Activated T-cell treated with anti-CD3 and anti-CD28 coated beads, Interleukin-2, amount 50 U/mL, for 4 hours (primary cell): ENCODE measurements at regions not wholly inside any gene's neighbourhood (a gene's known extent, or its start where the extent isn't known, plus 50 kb on each side); places are given as distances from the start of the nearest gene placed in this dataset.

ENCODE experiments used
- ATAC-seq, 2 donors: fragments of 200-7000 bp; cut with Tn5 transposase; one replicate each; pipeline ENCODE4 v1.10.0; 2021
- DNase-seq: peaks from one replicate; pipeline ENCODE4 v3.0.0-alpha.2; 2020
- H3K27me3 Mint-ChIP-seq: one replicate; pipeline ENCODE4 v1.8.0; 2021; ENCODE audit warnings: low read depth, mixed read lengths
- H3K36me3 Mint-ChIP-seq: one replicate; pipeline ENCODE4 v1.8.0; 2022; ENCODE audit warnings: mixed read lengths; ENCODE audit not compliant: insufficient read depth
- H3K4me1 Mint-ChIP-seq: one replicate; pipeline ENCODE4 v1.8.0; 2021; ENCODE audit warnings: low read depth, mixed read lengths
- H3K4me3 Mint-ChIP-seq: one replicate; pipeline ENCODE4 v1.8.0; 2021; ENCODE audit warnings: mild to moderate bottlenecking, moderate library complexity, mixed read lengths
- H3K9me3 Mint-ChIP-seq: one replicate; pipeline ENCODE4 v1.8.0; 2021; ENCODE audit warnings: mixed read lengths

GRCh38 chr6:165991341-165991740, 176.3 kb downstream of the TBXT start:
- no peak overlapping the region for H3K4me3 Mint-ChIP-seq
- no peak for DNase-seq
- H3K36me3 Mint-ChIP-seq: no peaks in the 10 kb centered on the region
- peaks cover 6% of the 10 kb centered on the region for H3K4me1 Mint-ChIP-seq
- no peaks in the 10 kb centered on the region for H3K9me3 Mint-ChIP-seq
- H3K27me3 Mint-ChIP-seq: peaks cover 38% of the 10 kb centered on the region
- ATAC-seq: no peak

DNA sequence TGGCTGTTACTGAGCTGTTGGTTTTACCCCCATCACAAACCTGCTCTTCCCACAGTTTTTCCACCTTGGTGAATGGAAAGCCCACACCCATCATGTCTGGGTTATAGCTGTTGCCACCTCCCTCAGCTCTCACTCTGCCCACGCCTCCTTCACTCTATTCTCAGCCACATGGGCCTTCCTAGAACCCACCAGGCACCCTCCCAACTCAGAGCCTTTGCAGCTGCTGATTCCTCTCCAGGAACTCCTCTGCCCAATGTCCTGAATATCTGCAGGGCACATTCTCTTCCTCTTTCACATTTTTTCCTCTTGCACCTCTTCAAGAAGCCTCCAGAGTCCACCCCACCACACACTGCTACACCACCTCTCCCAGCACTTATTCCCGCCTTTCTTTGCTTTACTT, 177.4 kb downstream of the TBXT start:
- ATAC-seq (no peak), DNase-seq (no peak)
- no peaks in the 10 kb centered on the region for H3K9me3 Mint-ChIP-seq
- peaks cover 46% of the 10 kb centered on the region for H3K27me3 Mint-ChIP-seq
- peaks cover 6% of the 10 kb centered on the region for H3K4me1 Mint-ChIP-seq
- H3K4me3 Mint-ChIP-seq: no peak overlapping the region
- H3K36me3 Mint-ChIP-seq: no peaks in the 10 kb centered on the region

DNA sequence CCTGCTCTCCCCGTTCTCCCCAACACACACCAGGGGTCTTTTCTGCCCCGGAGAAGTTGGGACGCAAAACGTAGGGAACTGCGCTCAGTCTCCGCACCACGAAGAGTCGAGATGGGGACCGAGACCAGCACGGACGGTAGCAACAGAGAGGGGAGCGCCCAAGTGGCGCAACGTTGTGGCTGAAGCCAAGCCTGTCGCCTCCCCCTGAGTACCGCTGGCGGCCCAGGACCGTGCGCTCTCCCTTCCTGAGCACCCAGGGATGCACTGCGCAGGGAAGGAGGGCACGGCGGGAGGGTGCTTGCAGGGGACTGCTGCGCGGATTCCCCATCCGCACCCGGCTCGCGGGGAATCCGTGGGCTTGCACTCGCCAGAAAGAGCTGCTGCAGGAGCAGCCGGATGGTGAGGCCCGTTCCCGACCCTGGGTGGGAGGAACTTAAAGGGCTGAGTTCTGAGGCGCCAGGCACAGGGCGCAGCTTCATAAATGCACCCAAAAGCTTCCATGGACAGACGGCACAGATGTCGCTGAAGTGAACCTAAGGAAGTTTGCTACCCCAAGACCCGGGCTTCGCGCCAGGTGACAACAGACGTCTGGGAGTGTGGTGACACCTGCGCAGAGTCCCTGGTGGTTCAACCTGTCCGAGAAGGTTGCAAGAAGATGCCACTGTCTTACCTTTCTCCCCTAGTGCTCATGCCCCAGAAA, 178.7 kb downstream of the TBXT start:
- Mint-ChIP-seq H3K9me3 (no peaks in the 10 kb centered on the region), H3K4me3 (no peak overlapping the region), H3K27me3 (peaks cover 50% of the 10 kb centered on the region), H3K4me1 (peaks cover 6% of the 10 kb centered on the region), H3K36me3 (no peaks in the 10 kb centered on the region)
- no peak for ATAC-seq
- DNase-seq: no peak

DNA sequence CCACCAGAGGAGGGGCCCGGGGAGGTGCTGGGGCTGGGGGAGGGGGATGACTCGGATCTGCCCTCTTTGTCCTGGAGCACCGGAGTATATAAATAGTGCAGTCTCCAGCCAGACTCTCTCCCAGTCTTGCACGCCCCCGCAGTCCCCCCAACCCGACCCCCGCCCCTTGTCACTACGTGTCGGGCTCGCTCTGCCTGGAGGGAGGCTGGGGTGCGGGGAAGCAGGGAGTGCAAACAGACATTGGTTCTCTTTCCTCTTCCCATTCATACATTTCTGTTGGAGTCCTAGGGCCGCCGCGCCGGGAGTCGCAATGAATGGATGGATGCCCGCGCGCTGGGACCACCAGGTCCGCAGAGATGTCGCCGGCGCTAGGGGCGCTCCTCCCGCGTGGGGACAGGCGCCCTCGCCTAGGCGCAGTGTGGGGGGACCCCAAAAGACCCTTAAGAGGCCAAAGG, 179.3 kb downstream of the TBXT start:
- H3K4me3 Mint-ChIP-seq: no peak overlapping the region
- no peaks in the 10 kb centered on the region for H3K9me3 Mint-ChIP-seq
- H3K36me3 Mint-ChIP-seq: no peaks in the 10 kb centered on the region
- ATAC-seq: no peak
- H3K27me3 Mint-ChIP-seq: peaks cover 50% of the 10 kb centered on the region
- H3K4me1 Mint-ChIP-seq: peaks cover 6% of the 10 kb centered on the region
- DNase-seq: no peak

GRCh38 chr6:165987483-165988301, 180.0 kb downstream of the TBXT start:
- Mint-ChIP-seq H3K4me3 (no peak overlapping the region), H3K4me1 (peaks cover 6% of the 10 kb centered on the region), H3K36me3 (no peaks in the 10 kb centered on the region), H3K27me3 (peaks cover 50% of the 10 kb centered on the region), H3K9me3 (no peaks in the 10 kb centered on the region)
- ATAC-seq: no peak
- DNase-seq: no peak

GRCh38 chr6:165986914-165987482, 180.7 kb downstream of the TBXT start:
- ATAC-seq: no peak
- H3K9me3 Mint-ChIP-seq: no peaks in the 10 kb centered on the region
- peaks cover 6% of the 10 kb centered on the region for H3K4me1 Mint-ChIP-seq
- no peak overlapping the region for H3K4me3 Mint-ChIP-seq
- H3K27me3 Mint-ChIP-seq: peaks cover 50% of the 10 kb centered on the region
- H3K36me3 Mint-ChIP-seq: no peaks in the 10 kb centered on the region
- DNase-seq: no peak

GRCh38 chr6:165986311-165986913, 181.2 kb downstream of the TBXT start:
- Mint-ChIP-seq H3K9me3 (no peaks in the 10 kb centered on the region), H3K4me1 (peaks cover 6% of the 10 kb centered on the region), H3K36me3 (no peaks in the 10 kb centered on the region), H3K27me3 (peaks cover 54% of the 10 kb centered on the region), H3K4me3 (no peak overlapping the region)
- ATAC-seq (no peak), DNase-seq (no peak)

GRCh38 chr6:165985806-165986299, 181.8 kb downstream of the TBXT start:
- H3K27me3 Mint-ChIP-seq: peaks cover 51% of the 10 kb centered on the region
- H3K4me1 Mint-ChIP-seq: peaks cover 6% of the 10 kb centered on the region
- H3K4me3 Mint-ChIP-seq: no peak overlapping the region
- H3K36me3 Mint-ChIP-seq: no peaks in the 10 kb centered on the region
- H3K9me3 Mint-ChIP-seq: no peaks in the 10 kb centered on the region
- DNase-seq: no peak
- ATAC-seq: no peak

GRCh38 chr6:165985281-165985805, 182.3 kb downstream of the TBXT start:
- DNase-seq (no peak), ATAC-seq (no peak)
- H3K27me3 Mint-ChIP-seq: peaks cover 47% of the 10 kb centered on the region
- no peaks in the 10 kb centered on the region for H3K36me3 Mint-ChIP-seq
- no peaks in the 10 kb centered on the region for H3K9me3 Mint-ChIP-seq
- H3K4me1 Mint-ChIP-seq: peaks cover 6% of the 10 kb centered on the region
- H3K4me3 Mint-ChIP-seq: no peak overlapping the region

- Mint-ChIP-seq H3K4me3 (no peak overlapping the region), H3K27me3 (peaks cover 44% of the 10 kb centered on the region)
- no peak for DNase-seq
Observed at GRCh38 chr6:165984729-165985275, 182.8 kb downstream of the TBXT start.

GRCh38 chr6:165983112-165984072, 184.3 kb downstream of the TBXT start:
- Mint-ChIP-seq H3K9me3 (no peaks in the 10 kb centered on the region), H3K4me1 (peaks cover 5% of the 10 kb centered on the region), H3K36me3 (no peaks in the 10 kb centered on the region), H3K4me3 (no peak overlapping the region), H3K27me3 (peaks cover 35% of the 10 kb centered on the region)
- DNase-seq (no peak), ATAC-seq (no peak)

More at GRCh38 chr6:165984729-165985275, 182.8 kb downstream of the TBXT start:
- Mint-ChIP-seq H3K9me3 (no peaks in the 10 kb centered on the region), H3K4me1 (peaks cover 6% of the 10 kb centered on the region), H3K36me3 (no peaks in the 10 kb centered on the region)
- no peak for ATAC-seq

- Mint-ChIP-seq H3K9me3 (no peaks in the 10 kb centered on the region), H3K36me3 (no peaks in the 10 kb centered on the region), H3K4me1 (no peaks in the 10 kb centered on the region), H3K4me3 (no peak overlapping the region), H3K27me3 (peaks cover 7% of the 10 kb centered on the region)
- DNase-seq (no peak), ATAC-seq (no peak)
Observed at GRCh38 chr6:165978476-165978875, 189.2 kb downstream of the TBXT start.

DNA sequence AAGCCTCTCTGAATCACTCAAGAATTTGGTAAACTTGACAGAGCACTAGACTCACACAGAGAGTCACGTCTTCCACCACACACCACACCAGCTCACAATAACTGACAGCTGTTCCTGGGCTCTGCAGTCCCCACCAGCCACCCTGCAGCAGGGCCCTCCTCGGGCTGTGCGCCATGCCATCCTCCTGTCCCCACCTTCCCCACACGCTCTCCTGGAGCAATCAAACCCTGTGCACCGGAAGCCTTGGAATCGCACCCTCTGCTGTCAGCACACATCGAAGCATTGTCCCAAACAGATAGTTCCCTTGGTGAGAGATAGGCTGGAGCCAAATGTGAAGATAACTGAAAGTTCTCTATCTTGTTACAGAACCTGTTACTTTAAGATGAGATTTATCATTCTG, 191.0 kb downstream of the TBXT start:
- no peak for ATAC-seq
- no peaks in the 10 kb centered on the region for H3K36me3 Mint-ChIP-seq
- no peaks in the 10 kb centered on the region for H3K4me1 Mint-ChIP-seq
- no peaks in the 10 kb centered on the region for H3K9me3 Mint-ChIP-seq
- peaks cover 5% of the 10 kb centered on the region for H3K27me3 Mint-ChIP-seq
- no peak for DNase-seq
- no peak overlapping the region for H3K4me3 Mint-ChIP-seq
